ENCODE measurements at regions not wholly inside any gene's neighbourhood (a gene's known extent, or its start where the extent isn't known, plus 50 kb on each side); places are given as distances from the start of the nearest gene placed in this dataset.

DNA sequence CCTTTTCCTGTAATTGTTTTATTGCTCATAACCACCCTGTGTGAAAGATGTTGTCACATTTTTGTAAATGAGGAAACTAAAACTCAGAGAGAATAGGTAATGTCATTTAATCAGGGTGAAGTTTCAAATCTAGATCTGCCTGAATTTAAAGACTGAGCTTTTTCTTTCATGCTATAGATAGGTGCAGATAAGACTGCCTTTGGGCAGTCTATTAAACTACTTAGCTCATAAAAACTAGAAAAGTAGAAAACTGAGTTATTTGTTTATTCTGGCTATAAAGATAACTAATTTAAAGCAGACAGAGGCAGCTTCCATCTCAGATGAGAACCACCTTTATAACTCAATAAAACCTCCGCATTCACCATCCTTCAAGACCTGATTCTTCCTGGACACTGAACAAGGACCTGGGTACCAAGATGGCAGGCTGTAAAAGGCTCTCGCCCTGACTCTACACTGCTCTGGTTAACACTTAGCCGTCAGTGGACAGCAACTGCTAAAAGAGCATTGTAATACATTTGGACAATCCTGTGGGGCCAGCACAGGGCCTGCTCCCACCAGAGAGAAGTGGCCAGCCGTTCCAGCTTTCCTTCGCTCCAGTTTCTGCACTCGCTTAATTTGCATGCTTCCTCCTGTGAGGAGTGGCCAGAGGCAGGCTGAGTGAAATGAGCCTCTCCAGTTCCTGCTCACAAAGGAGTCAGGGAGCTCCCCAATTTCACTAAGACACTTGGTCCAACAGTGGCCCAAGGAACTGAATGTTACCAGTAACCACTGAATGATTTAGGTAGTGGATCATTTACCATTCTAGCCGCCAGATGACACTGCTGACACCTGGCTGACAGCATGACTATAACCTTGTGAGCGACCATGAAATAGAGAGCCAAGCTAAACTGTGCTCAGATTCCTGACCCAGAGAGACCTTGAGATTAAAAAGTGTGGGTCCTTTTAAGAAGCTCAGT is 566.4 kb downstream of the EFNA5 start:
- Histone ChIP-seq H3K9me2 (ENCODE audit: low read depth, low read length) (no peaks in the 10 kb centered on the region), H4K20me1 (ENCODE audit: insufficient read depth, low read length) (no peaks in the 10 kb centered on the region), H3F3A (ENCODE audit: insufficient read depth, low read length) (no peaks in the 10 kb centered on the region), H3K4me3 (ENCODE audit: low read depth, low read length, poor library complexity, severe bottlenecking) (no peak overlapping the region), H3K79me2 (ENCODE audit: insufficient read depth, low read length) (no peaks in the 10 kb centered on the region), H3K9ac (ENCODE audit: low read length) (no peak overlapping the region), H3K4me1 (ENCODE audit: insufficient read depth, low read length, severe bottlenecking) (no peaks in the 10 kb centered on the region), H3K27ac (ENCODE audit: low read depth, low read length, poor library complexity, severe bottlenecking) (no peak overlapping the region), H3K9me3 (ENCODE audit: low read length) (no peaks in the 10 kb centered on the region), H3K27me3 (ENCODE audit: insufficient read depth, low read length) (no peaks in the 10 kb centered on the region), H3K36me3 (ENCODE audit: insufficient read depth, low read length) (no peaks in the 10 kb centered on the region), H2AFZ (ENCODE audit: low read length) (no peak overlapping the region), H3K4me2 (ENCODE audit: low read length) (no peak overlapping the region)
- no peak for TF ChIP-seq EZH2 (IDR thresholded peaks at IDR 0.05; ENCODE audit: borderline replicate concordance, low read length)
- TF ChIP-seq, protein P1, sequence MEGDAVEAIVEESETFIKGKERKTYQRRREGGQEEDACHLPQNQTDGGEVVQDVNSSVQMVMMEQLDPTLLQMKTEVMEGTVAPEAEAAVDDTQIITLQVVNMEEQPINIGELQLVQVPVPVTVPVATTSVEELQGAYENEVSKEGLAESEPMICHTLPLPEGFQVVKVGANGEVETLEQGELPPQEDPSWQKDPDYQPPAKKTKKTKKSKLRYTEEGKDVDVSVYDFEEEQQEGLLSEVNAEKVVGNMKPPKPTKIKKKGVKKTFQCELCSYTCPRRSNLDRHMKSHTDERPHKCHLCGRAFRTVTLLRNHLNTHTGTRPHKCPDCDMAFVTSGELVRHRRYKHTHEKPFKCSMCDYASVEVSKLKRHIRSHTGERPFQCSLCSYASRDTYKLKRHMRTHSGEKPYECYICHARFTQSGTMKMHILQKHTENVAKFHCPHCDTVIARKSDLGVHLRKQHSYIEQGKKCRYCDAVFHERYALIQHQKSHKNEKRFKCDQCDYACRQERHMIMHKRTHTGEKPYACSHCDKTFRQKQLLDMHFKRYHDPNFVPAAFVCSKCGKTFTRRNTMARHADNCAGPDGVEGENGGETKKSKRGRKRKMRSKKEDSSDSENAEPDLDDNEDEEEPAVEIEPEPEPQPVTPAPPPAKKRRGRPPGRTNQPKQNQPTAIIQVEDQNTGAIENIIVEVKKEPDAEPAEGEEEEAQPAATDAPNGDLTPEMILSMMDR (IDR thresholded peaks at IDR 0.05; ENCODE audit: low read length) = peak; percentile 70

DNA sequence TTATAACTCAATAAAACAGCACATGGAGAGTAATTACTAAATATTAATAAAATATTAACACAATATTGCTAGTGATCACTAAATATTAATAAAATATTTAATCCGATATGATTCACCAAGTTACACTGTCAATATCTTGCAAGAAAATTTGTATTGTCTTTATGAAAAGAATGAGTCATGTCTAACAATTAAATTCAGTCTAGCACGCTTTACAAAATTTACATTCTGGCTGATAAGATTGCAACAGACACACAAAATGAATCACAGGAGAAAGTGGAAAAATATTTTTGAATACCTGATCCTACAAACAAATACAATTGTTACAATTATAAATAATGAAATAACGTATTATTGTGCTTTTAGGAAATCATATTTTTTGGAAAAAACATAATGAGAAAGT is 567.2 kb downstream of the EFNA5 start:
- Histone ChIP-seq H3K4me3 (ENCODE audit: low read depth, low read length, poor library complexity, severe bottlenecking) (no peak overlapping the region), H4K20me1 (ENCODE audit: insufficient read depth, low read length) (no peaks in the 10 kb centered on the region), H3K9me3 (ENCODE audit: low read length) (no peaks in the 10 kb centered on the region), H3K27me3 (ENCODE audit: insufficient read depth, low read length) (no peaks in the 10 kb centered on the region), H3K79me2 (ENCODE audit: insufficient read depth, low read length) (no peaks in the 10 kb centered on the region), H3K9me2 (ENCODE audit: low read depth, low read length) (no peaks in the 10 kb centered on the region), H2AFZ (ENCODE audit: low read length) (no peak overlapping the region), H3K36me3 (ENCODE audit: insufficient read depth, low read length) (no peaks in the 10 kb centered on the region), H3F3A (ENCODE audit: insufficient read depth, low read length) (no peaks in the 10 kb centered on the region), H3K9ac (ENCODE audit: low read length) (no peak overlapping the region), H3K4me2 (ENCODE audit: low read length) (no peak overlapping the region), H3K27ac (ENCODE audit: low read depth, low read length, poor library complexity, severe bottlenecking) (no peak overlapping the region), H3K4me1 (ENCODE audit: insufficient read depth, low read length, severe bottlenecking) (no peaks in the 10 kb centered on the region)
- no peak for TF ChIP-seq EZH2 (IDR thresholded peaks at IDR 0.05; ENCODE audit: borderline replicate concordance, low read length)

DNA sequence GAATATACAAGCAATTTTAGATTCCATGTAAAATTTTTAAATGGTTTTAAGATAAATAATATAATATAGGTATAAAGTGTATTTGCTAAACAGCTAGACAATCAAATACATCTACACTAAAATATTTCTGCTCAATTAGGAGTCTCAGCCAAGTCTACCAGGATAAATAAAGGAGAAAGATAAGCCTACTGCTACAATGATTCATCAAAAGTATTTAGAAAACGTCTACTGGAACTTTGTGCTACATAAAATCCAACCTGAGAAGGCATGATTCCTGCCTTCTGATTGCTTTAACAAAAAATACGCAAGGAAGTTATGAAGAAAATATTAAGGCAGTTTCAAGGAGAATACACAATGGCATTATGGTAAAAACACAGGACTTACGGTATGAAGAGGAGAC is 570.6 kb downstream of the EFNA5 start:
- H3K27ac ChIP-seq (ENCODE audit: low read depth, low read length, poor library complexity, severe bottlenecking) = no peak overlapping the region

More for the DNA sequence above, 570.6 kb downstream of the EFNA5 start:
- TF ChIP-seq, protein P1 (IDR thresholded peaks at IDR 0.05; ENCODE audit: low read length) = no peak
- no peak for TF ChIP-seq EZH2 (IDR thresholded peaks at IDR 0.05; ENCODE audit: borderline replicate concordance, low read length)
- no peaks in the 10 kb centered on the region for H3K9me3 ChIP-seq (ENCODE audit: low read length)
- H3K27me3 ChIP-seq (ENCODE audit: insufficient read depth, low read length) = no peaks in the 10 kb centered on the region
- H3K9me2 ChIP-seq (ENCODE audit: low read depth, low read length) = no peaks in the 10 kb centered on the region
- no peaks in the 10 kb centered on the region for H3K36me3 ChIP-seq (ENCODE audit: insufficient read depth, low read length)
- no peaks in the 10 kb centered on the region for H3K4me1 ChIP-seq (ENCODE audit: insufficient read depth, low read length, severe bottlenecking)
- H3K79me2 ChIP-seq (ENCODE audit: insufficient read depth, low read length) = no peaks in the 10 kb centered on the region
- H3K9ac ChIP-seq (ENCODE audit: low read length) = no peak overlapping the region
- H2AFZ ChIP-seq (ENCODE audit: low read length) = no peak overlapping the region
- no peaks in the 10 kb centered on the region for H3F3A ChIP-seq (ENCODE audit: insufficient read depth, low read length)
- no peaks in the 10 kb centered on the region for H4K20me1 ChIP-seq (ENCODE audit: insufficient read depth, low read length)
- H3K4me3 ChIP-seq (ENCODE audit: low read depth, low read length, poor library complexity, severe bottlenecking) = no peak overlapping the region
- H3K4me2 ChIP-seq (ENCODE audit: low read length) = no peak overlapping the region
